ENCODE measurements at regions not wholly inside any gene's neighbourhood (a gene's known extent, or its start where the extent isn't known, plus 50 kb on each side); places are given as distances from the start of the nearest gene placed in this dataset.

DNA sequence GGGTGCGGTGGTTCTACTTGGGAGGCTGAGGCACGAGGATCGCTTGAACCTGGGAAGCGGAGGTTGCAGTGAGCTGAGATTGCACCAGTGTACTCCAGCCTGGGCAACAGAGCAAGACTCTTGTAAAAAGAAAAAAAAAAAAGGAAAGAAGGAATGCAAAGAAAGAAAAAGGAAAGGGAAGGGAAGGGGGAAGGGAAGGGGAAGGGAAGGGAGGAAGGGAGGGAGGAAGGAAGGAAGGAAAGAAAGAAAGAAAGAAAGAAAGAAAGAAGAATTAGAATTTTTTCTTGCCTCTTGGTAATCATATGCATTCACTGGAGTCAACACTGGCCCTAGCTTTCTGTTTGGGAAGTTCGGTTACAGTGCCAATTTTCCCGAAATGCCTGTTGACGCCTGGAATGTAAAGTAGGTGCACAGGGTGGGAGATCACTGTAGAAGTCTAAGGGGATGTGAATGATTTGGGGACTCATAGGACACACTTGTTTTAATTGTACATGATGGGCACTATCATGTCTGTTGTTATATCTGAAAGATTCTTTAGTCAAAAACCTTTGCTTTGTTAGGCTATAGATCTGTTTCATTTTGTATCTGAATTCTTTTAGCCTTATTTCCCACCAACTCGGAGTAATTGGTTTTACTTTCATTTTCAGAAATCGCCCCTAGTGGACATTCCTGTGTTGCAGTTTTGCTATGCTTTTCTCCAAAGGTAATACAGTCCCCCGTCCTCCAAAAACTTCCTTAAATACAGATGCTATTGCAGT is 59.8 kb upstream of the MORC3 start (continued):
- TF ChIP-seq HNRNPK (IDR thresholded peaks at IDR 0.05; ENCODE audit: low read depth, low read length, poor library complexity, severe bottlenecking) (peak; percentile 78), TEAD3 (CRISPR knock-in tag; optimal IDR thresholded peaks at IDR 0.05; ENCODE audit: borderline replicate concordance) (peak; percentile 55), STAG1 (CRISPR knock-in tag; IDR thresholded peaks at IDR 0.05) (peak; percentile 21), KMT2B (CRISPR knock-in tag; IDR thresholded peaks at IDR 0.05) (peak; percentile 79; the same call in 1 of the 2 replicates)

DNA sequence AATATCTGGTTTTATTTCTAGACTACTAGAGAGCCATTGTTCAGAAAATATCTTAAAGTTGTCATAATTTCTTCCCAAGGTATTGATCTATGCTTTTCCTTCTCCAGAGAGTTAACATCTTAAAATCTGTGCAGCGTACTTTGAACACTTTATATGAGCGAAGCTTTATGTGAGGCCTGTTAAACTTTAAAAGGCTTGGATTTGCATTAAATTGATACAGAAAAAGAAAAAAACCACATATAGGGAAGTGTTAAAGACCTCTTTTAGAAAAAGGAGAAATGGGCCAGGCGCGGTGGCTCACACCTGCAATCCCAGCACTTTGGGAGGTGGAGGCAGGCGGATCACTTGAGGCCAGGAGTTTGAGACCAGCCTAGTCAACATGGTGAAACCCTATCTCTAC is 59.2 kb upstream of the MORC3 start:
- Histone ChIP-seq H3K36me3 (replicated peaks in 1 of 2; ENCODE audit: control insufficient read depth in 1 of 2, insufficient read depth in 2 of 2, low read length in 2 of 2) (no peaks in the 10 kb centered on the region), H3K9me3 (ENCODE audit: low read length) (no peaks in the 10 kb centered on the region), H2AFZ (ENCODE audit: low read length) (no peak overlapping the region), H3K4me1 (ENCODE audit: insufficient read depth, low read length) (peaks cover 14% of the 10 kb centered on the region), H3K27me3 (ENCODE audit: control insufficient read depth in 1 of 2, insufficient read depth in 2 of 2, low read length in 2 of 2) (no peaks in the 10 kb centered on the region; a peak in 1 of 5 replicates), H3K4me2 (ENCODE audit: low read depth, low read length) (peak overlapping the region; percentile 83; the same call in 1 of the 2 replicates), H3K4me3 (replicated peaks in 1 of 3; ENCODE audit: insufficient read depth in 1 of 3, low read depth in 2 of 3, low read length in 3 of 3) (peak overlapping the region in 1 of 3 experiments; percentile 72; a peak in 1 of 6 replicates), H4K20me1 (ENCODE audit: insufficient read depth, low read length) (no peaks in the 10 kb centered on the region), H3K27ac (ENCODE audit: extremely low read length, insufficient read depth, low read length) (no peak overlapping the region), H3K79me2 (ENCODE audit: insufficient read depth, low read length) (no peaks in the 10 kb centered on the region), H3K9ac (ENCODE audit: insufficient read depth, low read depth, low read length) (no peak overlapping the region)
- ChIA-PET POLR2A (no interaction called here), CTCF (ENCODE audit: low intra/inter-chr PET ratio, low total read pairs) (interaction anchor here (0.7 kb wide), 1 partner anchor 119 kb away, joined by 4 read pairs; no protein-coding TSS in a partner anchor)
- 90% methylated on average over 5 of the region's 5 CpGs for WGBS (ENCODE audit: low lambda C conversion rate)
- in situ Hi-C loops (cut with HindIII; ENCODE audit: extremely low pct_ligation_motif_present, low pct_unique_long_range_greater_than_20kb), result no loop called here
- BruUV-seq (replicated peaks), result no TSS peak
- intact Hi-C loops (cut with micrococcal nuclease; ENCODE audit: unreplicated experiment), result loop anchor here (10.0 kb wide), 1 partner anchor 64 kb away; the partner anchor contains the start of gene MORC3
- no peak for DNase-seq (ENCODE audit: low spot score)
- no peak for FAIRE-seq
- ATAC-seq, result no peak
- TF ChIP-seq RAD21 (CRISPR knock-in tag; IDR thresholded peaks at IDR 0.05), result no peak
- TF ChIP-seq U2AF2 (IDR thresholded peaks at IDR 0.05; ENCODE audit: low read depth, low read length), result no peak
- TF ChIP-seq, protein P1, sequence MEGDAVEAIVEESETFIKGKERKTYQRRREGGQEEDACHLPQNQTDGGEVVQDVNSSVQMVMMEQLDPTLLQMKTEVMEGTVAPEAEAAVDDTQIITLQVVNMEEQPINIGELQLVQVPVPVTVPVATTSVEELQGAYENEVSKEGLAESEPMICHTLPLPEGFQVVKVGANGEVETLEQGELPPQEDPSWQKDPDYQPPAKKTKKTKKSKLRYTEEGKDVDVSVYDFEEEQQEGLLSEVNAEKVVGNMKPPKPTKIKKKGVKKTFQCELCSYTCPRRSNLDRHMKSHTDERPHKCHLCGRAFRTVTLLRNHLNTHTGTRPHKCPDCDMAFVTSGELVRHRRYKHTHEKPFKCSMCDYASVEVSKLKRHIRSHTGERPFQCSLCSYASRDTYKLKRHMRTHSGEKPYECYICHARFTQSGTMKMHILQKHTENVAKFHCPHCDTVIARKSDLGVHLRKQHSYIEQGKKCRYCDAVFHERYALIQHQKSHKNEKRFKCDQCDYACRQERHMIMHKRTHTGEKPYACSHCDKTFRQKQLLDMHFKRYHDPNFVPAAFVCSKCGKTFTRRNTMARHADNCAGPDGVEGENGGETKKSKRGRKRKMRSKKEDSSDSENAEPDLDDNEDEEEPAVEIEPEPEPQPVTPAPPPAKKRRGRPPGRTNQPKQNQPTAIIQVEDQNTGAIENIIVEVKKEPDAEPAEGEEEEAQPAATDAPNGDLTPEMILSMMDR (CRISPR knock-in tag; IDR thresholded peaks at IDR 0.05), result no peak
- no peak for TF ChIP-seq ARID2 (CRISPR knock-in tag; IDR thresholded peaks at IDR 0.05; ENCODE audit: borderline replicate concordance)
- TF ChIP-seq, protein P2, sequence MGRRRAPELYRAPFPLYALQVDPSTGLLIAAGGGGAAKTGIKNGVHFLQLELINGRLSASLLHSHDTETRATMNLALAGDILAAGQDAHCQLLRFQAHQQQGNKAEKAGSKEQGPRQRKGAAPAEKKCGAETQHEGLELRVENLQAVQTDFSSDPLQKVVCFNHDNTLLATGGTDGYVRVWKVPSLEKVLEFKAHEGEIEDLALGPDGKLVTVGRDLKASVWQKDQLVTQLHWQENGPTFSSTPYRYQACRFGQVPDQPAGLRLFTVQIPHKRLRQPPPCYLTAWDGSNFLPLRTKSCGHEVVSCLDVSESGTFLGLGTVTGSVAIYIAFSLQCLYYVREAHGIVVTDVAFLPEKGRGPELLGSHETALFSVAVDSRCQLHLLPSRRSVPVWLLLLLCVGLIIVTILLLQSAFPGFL (CRISPR knock-in tag; IDR thresholded peaks at IDR 0.05), result no peak
- TF ChIP-seq ZKSCAN1 (IDR thresholded peaks at IDR 0.05; ENCODE audit: low read length), result no peak
- TF ChIP-seq SALL1 (CRISPR knock-in tag; IDR thresholded peaks at IDR 0.05), result no peak
- TF ChIP-seq, protein P3, sequence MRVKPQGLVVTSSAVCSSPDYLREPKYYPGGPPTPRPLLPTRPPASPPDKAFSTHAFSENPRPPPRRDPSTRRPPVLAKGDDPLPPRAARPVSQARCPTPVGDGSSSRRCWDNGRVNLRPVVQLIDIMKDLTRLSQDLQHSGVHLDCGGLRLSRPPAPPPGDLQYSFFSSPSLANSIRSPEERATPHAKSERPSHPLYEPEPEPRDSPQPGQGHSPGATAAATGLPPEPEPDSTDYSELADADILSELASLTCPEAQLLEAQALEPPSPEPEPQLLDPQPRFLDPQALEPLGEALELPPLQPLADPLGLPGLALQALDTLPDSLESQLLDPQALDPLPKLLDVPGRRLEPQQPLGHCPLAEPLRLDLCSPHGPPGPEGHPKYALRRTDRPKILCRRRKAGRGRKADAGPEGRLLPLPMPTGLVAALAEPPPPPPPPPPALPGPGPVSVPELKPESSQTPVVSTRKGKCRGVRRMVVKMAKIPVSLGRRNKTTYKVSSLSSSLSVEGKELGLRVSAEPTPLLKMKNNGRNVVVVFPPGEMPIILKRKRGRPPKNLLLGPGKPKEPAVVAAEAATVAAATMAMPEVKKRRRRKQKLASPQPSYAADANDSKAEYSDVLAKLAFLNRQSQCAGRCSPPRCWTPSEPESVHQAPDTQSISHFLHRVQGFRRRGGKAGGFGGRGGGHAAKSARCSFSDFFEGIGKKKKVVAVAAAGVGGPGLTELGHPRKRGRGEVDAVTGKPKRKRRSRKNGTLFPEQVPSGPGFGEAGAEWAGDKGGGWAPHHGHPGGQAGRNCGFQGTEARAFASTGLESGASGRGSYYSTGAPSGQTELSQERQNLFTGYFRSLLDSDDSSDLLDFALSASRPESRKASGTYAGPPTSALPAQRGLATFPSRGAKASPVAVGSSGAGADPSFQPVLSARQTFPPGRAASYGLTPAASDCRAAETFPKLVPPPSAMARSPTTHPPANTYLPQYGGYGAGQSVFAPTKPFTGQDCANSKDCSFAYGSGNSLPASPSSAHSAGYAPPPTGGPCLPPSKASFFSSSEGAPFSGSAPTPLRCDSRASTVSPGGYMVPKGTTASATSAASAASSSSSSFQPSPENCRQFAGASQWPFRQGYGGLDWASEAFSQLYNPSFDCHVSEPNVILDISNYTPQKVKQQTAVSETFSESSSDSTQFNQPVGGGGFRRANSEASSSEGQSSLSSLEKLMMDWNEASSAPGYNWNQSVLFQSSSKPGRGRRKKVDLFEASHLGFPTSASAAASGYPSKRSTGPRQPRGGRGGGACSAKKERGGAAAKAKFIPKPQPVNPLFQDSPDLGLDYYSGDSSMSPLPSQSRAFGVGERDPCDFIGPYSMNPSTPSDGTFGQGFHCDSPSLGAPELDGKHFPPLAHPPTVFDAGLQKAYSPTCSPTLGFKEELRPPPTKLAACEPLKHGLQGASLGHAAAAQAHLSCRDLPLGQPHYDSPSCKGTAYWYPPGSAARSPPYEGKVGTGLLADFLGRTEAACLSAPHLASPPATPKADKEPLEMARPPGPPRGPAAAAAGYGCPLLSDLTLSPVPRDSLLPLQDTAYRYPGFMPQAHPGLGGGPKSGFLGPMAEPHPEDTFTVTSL (CRISPR knock-in tag; IDR thresholded peaks at IDR 0.05; ENCODE audit: borderline replicate concordance), result no peak
- no peak for TF ChIP-seq TP53 (CRISPR knock-in tag; conservative IDR thresholded peaks at IDR 0.05)

Data from HepG2 (cell line).